ENCODE measurements at regions not wholly inside any gene's neighbourhood (a gene's known extent, or its start where the extent isn't known, plus 50 kb on each side); places are given as distances from the start of the nearest gene placed in this dataset.

- no peaks in the 10 kb centered on the region for H4K20me1 ChIP-seq (ENCODE audit: insufficient read depth)
- ChIA-PET POLR2A (ENCODE audit: unreplicated experiment) (no interaction called here), CTCF (no interaction called here)
- no peak for TF ChIP-seq CTCF (conservative IDR thresholded peaks at IDR 0.05)
- no peak for TF ChIP-seq EZH2 (IDR thresholded peaks at IDR 0.05; ENCODE audit: low read depth)
- H3K4me1 ChIP-seq (replicated peaks; ENCODE audit: insufficient read depth) = peaks cover 8% of the 10 kb centered on the region
- BruUV-seq (replicated peaks) = no TSS peak
- H3K4me2 ChIP-seq = no peak overlapping the region
- H3K27me3 ChIP-seq (ENCODE audit: insufficient read depth, low read depth) = no peaks in the 10 kb centered on the region
- no peaks in the 10 kb centered on the region for H3K36me3 ChIP-seq (ENCODE audit: low read depth)
- no peak overlapping the region for H3K27ac ChIP-seq
- H3K9me2 ChIP-seq (ENCODE audit: insufficient read depth) = no peaks in the 10 kb centered on the region
- no peaks in the 10 kb centered on the region for H3K9me3 ChIP-seq (ENCODE audit: insufficient read depth, low read depth)
- intact Hi-C loops (cut with micrococcal nuclease; ENCODE audit: unreplicated experiment) = no loop called here
- no peak overlapping the region for H3K4me3 ChIP-seq
- H3K79me2 ChIP-seq (ENCODE audit: low read depth) = no peaks in the 10 kb centered on the region
- no peak overlapping the region for H2AFZ ChIP-seq
- H3F3A ChIP-seq (ENCODE audit: insufficient read depth, low read depth) = peaks cover 4% of the 10 kb centered on the region; the same call in 1 of the 2 replicates
- no peak for DNase-seq
Measured at GRCh38 chr2:42895791-42896135, 103.4 kb upstream of the HAAO start.

GRCh38 chr2:42895134-42895790 is 102.9 kb upstream of the HAAO start:
- ChIA-PET CTCF (no interaction called here), POLR2A (ENCODE audit: unreplicated experiment) (no interaction called here)
- DNase-seq = no peak
- no TSS peak for BruUV-seq (replicated peaks)
- Histone ChIP-seq H4K20me1 (ENCODE audit: insufficient read depth) (no peaks in the 10 kb centered on the region), H3K9me3 (ENCODE audit: insufficient read depth, low read depth) (0 out of 2 replicates have a peak, but pooled peaks cover under 1% of the 10 kb centered on the region), H3K4me3 (no peak overlapping the region), H3K4me1 (replicated peaks; ENCODE audit: insufficient read depth) (peaks cover 8% of the 10 kb centered on the region), H3K4me2 (no peak overlapping the region), H3K36me3 (ENCODE audit: low read depth) (no peaks in the 10 kb centered on the region), H3K27ac (no peak overlapping the region), H3K9me2 (ENCODE audit: insufficient read depth) (no peaks in the 10 kb centered on the region), H3F3A (ENCODE audit: insufficient read depth, low read depth) (peaks cover 4% of the 10 kb centered on the region; the same call in 1 of the 2 replicates), H3K79me2 (ENCODE audit: low read depth) (no peaks in the 10 kb centered on the region), H2AFZ (no peak overlapping the region), H3K27me3 (ENCODE audit: insufficient read depth, low read depth) (no peaks in the 10 kb centered on the region)
- TF ChIP-seq EZH2 (IDR thresholded peaks at IDR 0.05; ENCODE audit: low read depth) (no peak), CTCF (conservative IDR thresholded peaks at IDR 0.05) (no peak)
- intact Hi-C loops (cut with micrococcal nuclease; ENCODE audit: unreplicated experiment) = no loop called here

- CTCF ChIA-PET = no interaction called here
- no peak for TF ChIP-seq EZH2 (IDR thresholded peaks at IDR 0.05; ENCODE audit: low read depth)
- TF ChIP-seq CTCF (conservative IDR thresholded peaks at IDR 0.05) = no peak
Measured at GRCh38 chr2:42893047-42893758, 100.8 kb upstream of the HAAO start.

More at GRCh38 chr2:42893047-42893758, 100.8 kb upstream of the HAAO start:
- H4K20me1 ChIP-seq (ENCODE audit: insufficient read depth) = no peaks in the 10 kb centered on the region
- no peak overlapping the region for H2AFZ ChIP-seq
- no peak for DNase-seq
- POLR2A ChIA-PET (ENCODE audit: unreplicated experiment) = no interaction called here
- no peaks in the 10 kb centered on the region for H3K79me2 ChIP-seq (ENCODE audit: low read depth)
- no peak overlapping the region for H3K4me3 ChIP-seq
- no peak overlapping the region for H3K4me2 ChIP-seq
- H3K36me3 ChIP-seq (ENCODE audit: low read depth) = no peaks in the 10 kb centered on the region
- no peaks in the 10 kb centered on the region for H3K27me3 ChIP-seq (ENCODE audit: insufficient read depth, low read depth)
- H3K9me3 ChIP-seq (ENCODE audit: insufficient read depth, low read depth) = peaks cover 8% of the 10 kb centered on the region; the same call in 1 of the 2 replicates
- H3K27ac ChIP-seq = no peak overlapping the region
- BruUV-seq (replicated peaks) = no TSS peak
- intact Hi-C loops (cut with micrococcal nuclease; ENCODE audit: unreplicated experiment) = no loop called here
- H3K9me2 ChIP-seq (ENCODE audit: insufficient read depth) = no peaks in the 10 kb centered on the region
- peaks cover 8% of the 10 kb centered on the region for H3K4me1 ChIP-seq (replicated peaks; ENCODE audit: insufficient read depth)
- peaks cover 4% of the 10 kb centered on the region; the same call in 1 of the 2 replicates for H3F3A ChIP-seq (ENCODE audit: insufficient read depth, low read depth)

All from PC-9 (cell line).